GM23248 (cell line): ENCODE measurements at regions not wholly inside any gene's neighbourhood (a gene's known extent, or its start where the extent isn't known, plus 50 kb on each side); places are given as distances from the start of the nearest gene placed in this dataset.

ENCODE experiments used
- EZH2 ChIP-seq: fragments of 200-600 bp; sonication (generic); IDR thresholded peaks from 2 replicates; pipeline ENCODE4 v1.6.1; 2018; ENCODE audit warnings: antibody characterized with exemption, mild to moderate bottlenecking; ENCODE audit not compliant: insufficient read depth, poor library complexity, severe bottlenecking
- EZH2phosphoT487 ChIP-seq: fragments of 200-600 bp; sonication (generic); IDR thresholded peaks from 2 replicates; pipeline ENCODE4 v1.6.1; 2018; ENCODE audit warnings: antibody characterized with exemption, moderate library complexity, mild to moderate bottlenecking, low read depth; ENCODE audit not compliant: insufficient read depth

- TF ChIP-seq EZH2: no peak
- no peak for TF ChIP-seq EZH2phosphoT487
Measured at GRCh38 chr3:106692624-106693023, 684.6 kb upstream of the CCDC54 start.
